ENCODE measurements at regions not wholly inside any gene's neighbourhood (a gene's known extent, or its start where the extent isn't known, plus 50 kb on each side); places are given as distances from the start of the nearest gene placed in this dataset.

DNA sequence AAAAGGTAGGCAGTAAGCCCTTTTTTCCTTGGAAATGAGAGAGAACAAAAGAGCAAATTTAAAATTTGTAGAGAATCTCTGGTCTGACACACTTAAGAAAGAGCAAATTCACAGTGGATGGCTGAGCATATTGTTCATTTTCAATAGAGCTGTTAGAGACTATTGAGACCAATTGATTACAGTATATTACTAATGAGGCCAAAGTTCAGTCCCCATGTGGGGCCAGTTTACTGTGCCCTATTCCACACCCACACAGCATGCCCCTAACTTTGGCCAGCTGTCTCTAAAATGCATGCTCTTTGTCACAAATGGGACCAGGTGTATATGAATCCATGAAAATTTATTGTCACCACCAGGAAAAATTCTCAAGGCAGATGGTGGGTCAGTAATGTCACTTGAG lies 470.5 kb downstream of the PCDH7 start:
- Histone ChIP-seq H3K4me2 (ENCODE audit: insufficient read depth in 1 of 2, low read depth in 2 of 2, low read length in 2 of 2) (no peak overlapping the region), H3K27ac (ENCODE audit: low read depth, low read length) (no peak overlapping the region), H3K18ac (ENCODE audit: extremely low read depth, low read length) (no peak overlapping the region), H2AK5ac (ENCODE audit: low read depth, low read length) (no peak overlapping the region), H3K79me1 (ENCODE audit: low read depth, low read length) (no peaks in the 10 kb centered on the region), H3K27me3 (replicated peaks in 1 of 4; ENCODE audit: control insufficient read depth in 3 of 4, extremely low read depth in 1 of 4, insufficient read depth in 3 of 4, low read length in 3 of 4) (no peaks in the 10 kb centered on the region), H3K4me1 (replicated peaks in 1 of 4; ENCODE audit: control insufficient read depth in 3 of 4, insufficient read depth in 4 of 4, low read length in 3 of 4) (no peaks in the 10 kb centered on the region), H4K91ac (replicated peaks; ENCODE audit: insufficient read length, low read length) (no peak overlapping the region), H2BK12ac (ENCODE audit: low read depth, low read length) (no peak overlapping the region), H2BK5ac (ENCODE audit: low read depth, low read length) (no peak overlapping the region), H3K9ac (replicated peaks in 1 of 4; ENCODE audit: extremely low read depth in 1 of 4, low read depth in 3 of 4, low read length in 3 of 4) (no peak overlapping the region), H3K4ac (replicated peaks; ENCODE audit: insufficient read length, low read depth, low read length) (no peak overlapping the region), H3K36me3 (ENCODE audit: control insufficient read depth in 2 of 4, insufficient read depth in 4 of 4, low read length in 3 of 4) (no peaks in the 10 kb centered on the region; a peak in 1 of 8 replicates), H3K23me2 (ENCODE audit: low read depth, low read length) (no peaks in the 10 kb centered on the region), H2BK120ac (replicated peaks; ENCODE audit: low read depth, low read length) (no peak overlapping the region), H3K14ac (ENCODE audit: insufficient read length) (no peak overlapping the region), H4K20me1 (replicated peaks in 1 of 2; ENCODE audit: control insufficient read depth in 1 of 2, insufficient read depth in 2 of 2, low read length in 2 of 2) (no peaks in the 10 kb centered on the region), H4K8ac (ENCODE audit: extremely low read depth, insufficient read depth, low read length) (no peak overlapping the region), H3K9me3 (ENCODE audit: insufficient read depth in 2 of 2, low read depth in 1 of 2, low read length in 1 of 2) (peaks cover 0 to 5% of the 10 kb centered on the region in 2 experiments; a peak in 1 of 4 replicates), H3K56ac (replicated peaks; ENCODE audit: insufficient read length, low read depth, low read length) (no peak overlapping the region), H3K23ac (ENCODE audit: insufficient read length) (no peak overlapping the region), H2BK20ac (ENCODE audit: low read length) (no peak overlapping the region), H4K5ac (ENCODE audit: insufficient read length, low read depth, low read length) (no peak overlapping the region), H2BK15ac (ENCODE audit: low read length) (no peak overlapping the region), H2AFZ (ENCODE audit: low read length) (no peak overlapping the region), H3K79me2 (ENCODE audit: control insufficient read depth in 1 of 2, insufficient read depth in 2 of 2, low read length in 2 of 2) (no peaks in the 10 kb centered on the region), H3K4me3 (ENCODE audit: extremely low read depth in 1 of 4, insufficient read depth in 2 of 4, low read depth in 3 of 4, low read length in 4 of 4) (no peak overlapping the region)
- no peak for DNase-seq (ENCODE audit: low read depth in 1 of 2, low spot score in 2 of 2)
- ChIA-PET CTCF (ENCODE audit: partially characterized antibody) (no interaction called here), POLR2A (ENCODE audit: partially characterized antibody) (no interaction called here)
- FAIRE-seq = no peak
- TF ChIP-seq POU5F1 (IDR thresholded peaks at IDR 0.05; ENCODE audit: low read depth, low read length) (no peak), GABPA (IDR thresholded peaks at IDR 0.05; ENCODE audit: borderline replicate concordance, insufficient read depth, low read length) (no peak), JUN (IDR thresholded peaks at IDR 0.05; ENCODE audit: low read depth, low read length) (no peak), CBX5 (IDR thresholded peaks at IDR 0.05; ENCODE audit: low read depth, low read length) (no peak), RAD21 (IDR thresholded peaks at IDR 0.05 in 1 of 2, conservative IDR thresholded peaks at IDR 0.05 in 1 of 2; ENCODE audit: low read depth in 2 of 2, low read length in 2 of 2) (no peak), HDAC2 (IDR thresholded peaks at IDR 0.05; ENCODE audit: borderline replicate concordance in 1 of 2, low read depth in 2 of 2, low read length in 2 of 2) (no peak), POLR2AphosphoS5 (IDR thresholded peaks at IDR 0.05; ENCODE audit: low read depth, low read length) (no peak), SIX5 (IDR thresholded peaks at IDR 0.05; ENCODE audit: low read depth, low read length) (no peak), SP4 (IDR thresholded peaks at IDR 0.05; ENCODE audit: low read length) (no peak), HDAC6 (IDR thresholded peaks at IDR 0.05; ENCODE audit: low read depth, low read length) (no peak), CHD2 (IDR thresholded peaks at IDR 0.05; ENCODE audit: low read length) (no peak)
